Amniotic epithelial cell (primary cell): ENCODE measurements at regions not wholly inside any gene's neighbourhood (a gene's known extent, or its start where the extent isn't known, plus 50 kb on each side); places are given as distances from the start of the nearest gene placed in this dataset.

Source experiments
- DNase-seq: peaks from one replicate; pipeline ENCODE4 v3.0.0-alpha.2; 2010; ENCODE audit warnings: low read depth

- no peak for DNase-seq
These were observed 122.5 kb upstream of the MAX start for GRCh38 chr14:65224799-65225198.

GRCh38 chr14:65225299-65226159 lies 123.2 kb upstream of the MAX start:
- no peak for DNase-seq

GRCh38 chr14:65226824-65227604 lies 124.7 kb upstream of the MAX start:
- peak; percentile 79 for DNase-seq

GRCh38 chr14:65228436-65228835 lies 126.1 kb upstream of the MAX start:
- DNase-seq: no peak

GRCh38 chr14:65228956-65229747 lies 126.8 kb upstream of the MAX start:
- peak; percentile 32 for DNase-seq

GRCh38 chr14:65229748-65230728 lies 127.7 kb upstream of the MAX start:
- peak; percentile 39 for DNase-seq

- DNase-seq: no peak
These were observed 129.1 kb upstream of the MAX start for GRCh38 chr14:65231286-65231980.

GRCh38 chr14:65234752-65235361 lies 132.5 kb upstream of the MAX start:
- no peak for DNase-seq

GRCh38 chr14:65237023-65237814 lies 134.9 kb upstream of the MAX start:
- peak; percentile 92 for DNase-seq

GRCh38 chr14:65237941-65238340 lies 135.6 kb upstream of the MAX start:
- peak; percentile 71 for DNase-seq

GRCh38 chr14:65238456-65238855 lies 136.1 kb upstream of the MAX start:
- peak; percentile 94 for DNase-seq

- DNase-seq: peak; percentile 97
These were observed 137.0 kb upstream of the MAX start for GRCh38 chr14:65239143-65239937.

GRCh38 chr14:65239938-65240296 lies 137.6 kb upstream of the MAX start:
- no peak for DNase-seq

- DNase-seq: no peak
These were observed 138.9 kb upstream of the MAX start for GRCh38 chr14:65241125-65241752.

GRCh38 chr14:65242732-65243134 lies 140.4 kb upstream of the MAX start:
- peak; percentile 67 for DNase-seq

- no peak for DNase-seq
These were observed 141.6 kb upstream of the MAX start for GRCh38 chr14:65243766-65244442.

- no peak for DNase-seq
These were observed 147.3 kb upstream of the MAX start for GRCh38 chr14:65249471-65250161.
